Stomach (tissue), 4 donors: ENCODE measurements at regions not wholly inside any gene's neighbourhood (a gene's known extent, or its start where the extent isn't known, plus 50 kb on each side); places are given as distances from the start of the nearest gene placed in this dataset.

Source experiments
- CTCF ChIP-seq, 7 experiments: fragments of 450-650 bp in 4 of 7; fragments of 200-600 bp in 3 of 7; sonication (generic) in 3 of 7; IDR thresholded peaks; one replicate each; pipeline ENCODE4 v1.5.1; 2016 to 2019; ENCODE audit warnings: antibody characterized with exemption in 7 of 7, control low read depth in 2 of 7, mild to moderate bottlenecking in 1 of 7
- POLR2A ChIP-seq, 4 donors: fragments of 450-650 bp; IDR thresholded peaks; one replicate each; pipeline ENCODE4 v1.6.1; 2016; ENCODE audit warnings: antibody characterized with exemption in 4 of 4, control low read depth in 2 of 4, mild to moderate bottlenecking in 1 of 4, moderate library complexity in 1 of 4

GRCh38 chr14:25836636-25837035 lies 761.2 kb downstream of the NOVA1 start:
- no peak for TF ChIP-seq CTCF (IDR thresholded peaks at IDR 0.05)
- TF ChIP-seq POLR2A (IDR thresholded peaks at IDR 0.05), result no peak
